ENCODE measurements at regions not wholly inside any gene's neighbourhood (a gene's known extent, or its start where the extent isn't known, plus 50 kb on each side); places are given as distances from the start of the nearest gene placed in this dataset.

GRCh38 chr3:178062126-178062525 is 474.1 kb upstream of the KCNMB2 start:
- no peak for DNase-seq (ENCODE audit: low spot score)

GRCh38 chr3:178063461-178063860 is 472.8 kb upstream of the KCNMB2 start:
- DNase-seq (ENCODE audit: low spot score), result no peak

- DNase-seq (ENCODE audit: low spot score), result no peak
Observed at GRCh38 chr3:178067721-178068120, 468.5 kb upstream of the KCNMB2 start.

- DNase-seq (ENCODE audit: low spot score), result no peak
Observed at GRCh38 chr3:178072391-178073305, 463.6 kb upstream of the KCNMB2 start.

- DNase-seq (ENCODE audit: low spot score), result no peak
Observed at GRCh38 chr3:178073366-178073765, 462.9 kb upstream of the KCNMB2 start.

- no peak for DNase-seq (ENCODE audit: low spot score)
Observed at GRCh38 chr3:178075344-178075743, 460.9 kb upstream of the KCNMB2 start.

GRCh38 chr3:178078953-178079352 is 457.3 kb upstream of the KCNMB2 start:
- no peak for DNase-seq (ENCODE audit: low spot score)

- DNase-seq (ENCODE audit: low spot score), result no peak
Observed at GRCh38 chr3:178079966-178080365, 456.3 kb upstream of the KCNMB2 start.

GRCh38 chr3:178082326-178082906 is 453.8 kb upstream of the KCNMB2 start:
- no peak for DNase-seq (ENCODE audit: low spot score)

- DNase-seq (ENCODE audit: low spot score), result no peak
Observed at GRCh38 chr3:178083906-178084866, 452.1 kb upstream of the KCNMB2 start.

- no peak for DNase-seq (ENCODE audit: low spot score)
Observed at GRCh38 chr3:178084938-178085816, 451.1 kb upstream of the KCNMB2 start.

GRCh38 chr3:178085817-178086123 is 450.5 kb upstream of the KCNMB2 start:
- no peak for DNase-seq (ENCODE audit: low spot score)

- no peak for DNase-seq (ENCODE audit: low spot score)
Observed at GRCh38 chr3:178086144-178086825, 450.0 kb upstream of the KCNMB2 start.

- DNase-seq (ENCODE audit: low spot score), result no peak
Observed at GRCh38 chr3:178087376-178087775, 448.9 kb upstream of the KCNMB2 start.

GRCh38 chr3:178088963-178089362 is 447.3 kb upstream of the KCNMB2 start:
- no peak for DNase-seq (ENCODE audit: low spot score)

- DNase-seq (ENCODE audit: low spot score), result no peak
Observed at GRCh38 chr3:178090899-178091298, 445.3 kb upstream of the KCNMB2 start.

- DNase-seq (ENCODE audit: low spot score), result no peak
Observed at GRCh38 chr3:178095522-178095921, 440.7 kb upstream of the KCNMB2 start.

GRCh38 chr3:178096955-178097354 is 439.3 kb upstream of the KCNMB2 start:
- DNase-seq (ENCODE audit: low spot score), result no peak

- DNase-seq (ENCODE audit: low spot score), result no peak
Observed at GRCh38 chr3:178097576-178097975, 438.7 kb upstream of the KCNMB2 start.

- DNase-seq (ENCODE audit: low spot score), result no peak
Observed at GRCh38 chr3:178099274-178099673, 437.0 kb upstream of the KCNMB2 start.

- DNase-seq (ENCODE audit: low spot score), result no peak
Observed at GRCh38 chr3:178099862-178100261, 436.4 kb upstream of the KCNMB2 start.
